Endothelial cell of umbilical vein (primary cell): ENCODE measurements at regions not wholly inside any gene's neighbourhood (a gene's known extent, or its start where the extent isn't known, plus 50 kb on each side); places are given as distances from the start of the nearest gene placed in this dataset.

Source experiments
- BruUV-seq: library from RNA; stranded (reverse); fragments of 400-500 nt; replicated peaks from 2 replicates; lab custom pipeline; 2021; lab: Mats Ljungman, UMichigan
- CTCF ChIA-PET: fragments of 300-600, 350-600 bp; sonication (Branson Sonifier 250); formaldehyde crosslinking; loops from one replicate; lab custom pipeline; 2021; ENCODE audit warnings: antibody characterized with exemption, inconsistent platforms; lab: Charles Lee
- POLR2A ChIA-PET: fragments of 300-600, 350-600 bp; sonication (Branson Sonifier 250); formaldehyde crosslinking; loops from one replicate; lab custom pipeline; 2021; ENCODE audit warnings: antibody characterized with exemption, inconsistent platforms; lab: Charles Lee
- DNase-seq: peaks from one replicate; pipeline ENCODE4 v3.0.0-alpha.2; 2011; ENCODE audit warnings: low read depth, low spot score
- FAIRE-seq: peaks from 2 replicates; lab custom pipeline; 2011; peaks lifted over from hg19 to GRCh38; lab: Jason Lieb, UNC
- H2AFZ ChIP-seq: 2 replicates; pipeline ENCODE4 v1.6.0; 2012; ENCODE audit warnings: low read depth, low read length, control low read depth, inconsistent platforms
- H3K27ac ChIP-seq: 2 replicates; pipeline ENCODE4 v1.5.1; 2011; ENCODE audit warnings: low read depth, mild to moderate bottlenecking, control low read depth, low read length, moderate library complexity; ENCODE audit not compliant: insufficient read depth
- H3K27me3 ChIP-seq, 2 experiments: 2 replicates each; pipeline versions ENCODE4 v1.6.0 to v1.6.1; 2011; ENCODE audit warnings: low read length in 2 of 2, mixed read lengths in 1 of 2; ENCODE audit not compliant: control insufficient read depth in 2 of 2, insufficient read depth in 2 of 2
- H3K36me3 ChIP-seq, 2 experiments: 2 replicates in 1 of 2; 3 replicates in 1 of 2; pipeline ENCODE4 v1.5.1; 2011; ENCODE audit warnings: low read length in 2 of 2, mild to moderate bottlenecking in 1 of 2, moderate library complexity in 1 of 2; ENCODE audit not compliant: control insufficient read depth in 2 of 2, insufficient read depth in 2 of 2; ENCODE audit errors: extremely low read depth in 1 of 2
- H3K4me1 ChIP-seq: 3 replicates; pipeline ENCODE4 v1.5.1; 2011; ENCODE audit warnings: mild to moderate bottlenecking, low read length; ENCODE audit not compliant: control insufficient read depth, insufficient read depth; ENCODE audit errors: extremely low read depth
- H3K4me2 ChIP-seq: 2 replicates; pipeline ENCODE4 v1.6.1; 2011; ENCODE audit warnings: low read length, control low read depth, mixed read lengths; ENCODE audit not compliant: insufficient read depth
- H3K4me3 ChIP-seq, 3 experiments: fragments of 200-600 bp in 1 of 3; sonication (generic), shearing (Covaris generic) in 1 of 3; replicated peaks in 1 of 3; 2 replicates each; pipeline ENCODE4 v1.5.1; 2011 to 2016; ENCODE audit warnings: control low read depth in 3 of 3, low read length in 3 of 3, mild to moderate bottlenecking in 2 of 3, inconsistent platforms in 1 of 3, low read depth in 1 of 3, moderate library complexity in 1 of 3; ENCODE audit not compliant: insufficient read depth in 1 of 3
- H3K79me2 ChIP-seq: 2 replicates; pipeline ENCODE4 v1.6.0; 2012; ENCODE audit warnings: low read length, inconsistent platforms; ENCODE audit not compliant: control insufficient read depth, insufficient read depth
- H3K9ac ChIP-seq: replicated peaks from 2 replicates; pipeline ENCODE3; 2011; ENCODE audit warnings: low read length, control low read depth; ENCODE audit not compliant: insufficient read depth; ENCODE audit errors: extremely low read depth
- H3K9me1 ChIP-seq: replicated peaks from 3 replicates; pipeline ENCODE4 v1.6.0; 2011; ENCODE audit warnings: mild to moderate bottlenecking, low read length; ENCODE audit not compliant: control insufficient read depth, insufficient read depth; ENCODE audit errors: extremely low read depth
- H3K9me3 ChIP-seq: replicated peaks from 2 replicates; pipeline ENCODE4 v1.5.1; 2012; ENCODE audit warnings: low read length, inconsistent platforms; ENCODE audit not compliant: control insufficient read depth, insufficient read depth
- H4K20me1 ChIP-seq: replicated peaks from 2 replicates; pipeline ENCODE3; 2011; ENCODE audit warnings: mild to moderate bottlenecking, low read length; ENCODE audit not compliant: control insufficient read depth, insufficient read depth; ENCODE audit errors: extremely low read depth
- EZH2 ChIP-seq: IDR thresholded peaks from 2 replicates; pipeline ENCODE4 v1.6.1; 2012; ENCODE audit warnings: borderline replicate concordance, low read depth, mild to moderate bottlenecking, moderate library complexity, low read length, inconsistent platforms; ENCODE audit not compliant: severe bottlenecking
- FOS ChIP-seq: IDR thresholded peaks from 2 replicates; pipeline ENCODE4 v1.6.1; 2011; ENCODE audit warnings: mild to moderate bottlenecking, low read length, moderate library complexity, borderline replicate concordance; ENCODE audit not compliant: insufficient read depth
- GATA2 ChIP-seq: IDR thresholded peaks from 2 replicates; pipeline ENCODE4 v1.7.0; 2011; ENCODE audit warnings: low read depth, mild to moderate bottlenecking, moderate library complexity, mixed read lengths, low read length; ENCODE audit not compliant: insufficient read length, insufficient read depth
- JUN ChIP-seq: IDR thresholded peaks from 2 replicates; pipeline ENCODE4 v1.6.1; 2011; ENCODE audit warnings: borderline replicate concordance, low read depth; ENCODE audit not compliant: insufficient read length, insufficient read depth
- MAX ChIP-seq: IDR thresholded peaks from 2 replicates; pipeline ENCODE4 v1.6.1; 2011; ENCODE audit not compliant: insufficient read depth, insufficient read length
- MYC ChIP-seq: IDR thresholded peaks from one replicate; pipeline ENCODE4 v1.6.1; 2011; ENCODE audit warnings: mild to moderate bottlenecking, low read depth, low read length
- POLR2A ChIP-seq: IDR thresholded peaks from 2 replicates; pipeline ENCODE4 v1.6.1; 2012; ENCODE audit warnings: low read depth, mild to moderate bottlenecking, control low read depth, low read length
- POLR2AphosphoS5 ChIP-seq: IDR thresholded peaks from 2 replicates; pipeline ENCODE4 v1.6.1; 2012; ENCODE audit warnings: low read depth, mild to moderate bottlenecking, control low read depth, low read length, moderate library complexity; ENCODE audit not compliant: insufficient read depth
- dilution Hi-C: fragments of 300-500 bp; cut with MboI; formaldehyde crosslinking; loops from one replicate; pipeline ENCODE4 v1.15.0; 2019; ENCODE audit warnings: low sequenced_read_pairs; ENCODE audit not compliant: extremely low pct_ligation_motif_present
- intact Hi-C: fragments of 100-400 bp; cut with micrococcal nuclease; formaldehyde crosslinking; loops from one replicate; pipeline ENCODE4 v1.10.0; 2022
- TF ChIP-seq, protein P1 (sequence below), 2 donors: IDR thresholded peaks; 1 replicate in 1 of 2; 2 replicates in 1 of 2; pipeline ENCODE4 v1.5.1; 2011; ENCODE audit warnings: low read length in 2 of 2, mild to moderate bottlenecking in 2 of 2, moderate library complexity in 2 of 2, control low read depth in 1 of 2, inconsistent platforms in 1 of 2, low read depth in 1 of 2; ENCODE audit not compliant: insufficient read depth in 1 of 2; ENCODE audit errors: extremely low read depth in 1 of 2

DNA sequence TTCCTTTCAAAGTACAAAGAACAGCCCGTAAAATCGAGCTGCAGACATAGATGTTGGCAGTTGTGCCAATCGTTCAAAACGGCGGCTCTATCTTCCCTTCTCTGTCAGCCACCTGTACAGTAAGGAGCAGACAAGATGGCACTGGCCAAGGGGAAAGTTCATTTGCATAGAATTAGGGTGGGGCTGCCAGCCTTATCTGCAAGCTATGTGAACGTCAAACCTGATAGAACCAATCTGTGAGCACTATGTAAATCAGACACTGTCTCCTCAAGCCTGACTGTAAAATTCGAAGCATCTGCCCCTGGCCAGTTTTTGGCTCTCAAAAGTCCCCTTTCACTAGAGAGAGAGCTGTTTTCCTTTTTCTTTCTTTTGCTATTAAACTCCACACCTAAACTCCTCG lies 374.5 kb downstream of the EPM2A start:
- no peak overlapping the region for H3K4me3 ChIP-seq
- no peaks in the 10 kb centered on the region for H3K27me3 ChIP-seq
- no peaks in the 10 kb centered on the region for H4K20me1 ChIP-seq
- no peak overlapping the region for H3K4me2 ChIP-seq
- ChIA-PET POLR2A (no interaction called here), CTCF (no interaction called here)
- no peaks in the 10 kb centered on the region for H3K9me3 ChIP-seq
- BruUV-seq = no TSS peak
- dilution Hi-C loops (no loop called here), intact Hi-C loops (no loop called here)
- FAIRE-seq = no peak
- H2AFZ ChIP-seq = no peak overlapping the region
- H3K9me1 ChIP-seq = no peaks in the 10 kb centered on the region
- H3K27ac ChIP-seq = no peak overlapping the region
- H3K79me2 ChIP-seq = no peaks in the 10 kb centered on the region
- no peak overlapping the region for H3K9ac ChIP-seq
- TF ChIP-seq MYC (no peak), POLR2A (no peak), POLR2AphosphoS5 (no peak), MAX (no peak), FOS (no peak), EZH2 (no peak), JUN (no peak), GATA2 (no peak)
- TF ChIP-seq, protein P1, sequence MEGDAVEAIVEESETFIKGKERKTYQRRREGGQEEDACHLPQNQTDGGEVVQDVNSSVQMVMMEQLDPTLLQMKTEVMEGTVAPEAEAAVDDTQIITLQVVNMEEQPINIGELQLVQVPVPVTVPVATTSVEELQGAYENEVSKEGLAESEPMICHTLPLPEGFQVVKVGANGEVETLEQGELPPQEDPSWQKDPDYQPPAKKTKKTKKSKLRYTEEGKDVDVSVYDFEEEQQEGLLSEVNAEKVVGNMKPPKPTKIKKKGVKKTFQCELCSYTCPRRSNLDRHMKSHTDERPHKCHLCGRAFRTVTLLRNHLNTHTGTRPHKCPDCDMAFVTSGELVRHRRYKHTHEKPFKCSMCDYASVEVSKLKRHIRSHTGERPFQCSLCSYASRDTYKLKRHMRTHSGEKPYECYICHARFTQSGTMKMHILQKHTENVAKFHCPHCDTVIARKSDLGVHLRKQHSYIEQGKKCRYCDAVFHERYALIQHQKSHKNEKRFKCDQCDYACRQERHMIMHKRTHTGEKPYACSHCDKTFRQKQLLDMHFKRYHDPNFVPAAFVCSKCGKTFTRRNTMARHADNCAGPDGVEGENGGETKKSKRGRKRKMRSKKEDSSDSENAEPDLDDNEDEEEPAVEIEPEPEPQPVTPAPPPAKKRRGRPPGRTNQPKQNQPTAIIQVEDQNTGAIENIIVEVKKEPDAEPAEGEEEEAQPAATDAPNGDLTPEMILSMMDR (IDR thresholded peaks at IDR 0.05; ENCODE audit: extremely low read depth in 1 of 2, insufficient read depth in 1 of 2, low read depth in 1 of 2, low read length in 2 of 2) = no peak
- H3K4me1 ChIP-seq = no peaks in the 10 kb centered on the region
- H3K36me3 ChIP-seq = no peaks in the 10 kb centered on the region
- DNase-seq = no peak
